Heart left ventricle (tissue), 13 donors: ENCODE measurements at regions not wholly inside any gene's neighbourhood (a gene's known extent, or its start where the extent isn't known, plus 50 kb on each side); places are given as distances from the start of the nearest gene placed in this dataset.

Experiments used
- POLR2A ChIP-seq, 2 donors: fragments of 450-650 bp; IDR thresholded peaks; one replicate each; pipeline ENCODE4 v1.6.1; 2017; ENCODE audit warnings: antibody characterized with exemption in 2 of 2, mild to moderate bottlenecking in 2 of 2, moderate library complexity in 2 of 2
- TF ChIP-seq, protein P1 (sequence below), 12 donors: fragments of 200-600 bp; sonication (generic) in 4 of 12; IDR thresholded peaks; one replicate each; pipeline versions ENCODE4 v1.5.0 to v1.8.0; 2018 to 2022; ENCODE audit warnings: antibody characterized with exemption in 12 of 12, mild to moderate bottlenecking in 5 of 12
- donor health status: ischemic (EF 13 %, LVEDD 7.1; RV severe dilation, severe dysfunction).
- donor health status: DM: no; HTN: yes; CAD: no.
- donor health status: DM: no; HTN: no; CAD: no.
- donor health status: ischemic (EF 25% LVEDD 6.9; RV normal size, moderate dysfunction).
- donor health status: ischemic (EF 25% LVEDD 5.7; RV mildly dilated, moderate dysfunction).
- donor health status: ischemic (EF 35%, LVEDD 5.7; RV mildly dilated, moderate dysfunction).
- donor health status: nonischemic (EF 11% LVEDD 7.7; RV severe dilation, severe dysfunction).
- donor health status: DM: yes; HTN: yes; CAD: no.
- donor health status: PGD.
- donor health status: ischemic (EF 29% LVEDD 5.4; RV normal size, mild dysfunction).
- donor health status: nonischemic (EF 23%, LVEDD 6.1; RV moderate dilation, normal function).

DNA sequence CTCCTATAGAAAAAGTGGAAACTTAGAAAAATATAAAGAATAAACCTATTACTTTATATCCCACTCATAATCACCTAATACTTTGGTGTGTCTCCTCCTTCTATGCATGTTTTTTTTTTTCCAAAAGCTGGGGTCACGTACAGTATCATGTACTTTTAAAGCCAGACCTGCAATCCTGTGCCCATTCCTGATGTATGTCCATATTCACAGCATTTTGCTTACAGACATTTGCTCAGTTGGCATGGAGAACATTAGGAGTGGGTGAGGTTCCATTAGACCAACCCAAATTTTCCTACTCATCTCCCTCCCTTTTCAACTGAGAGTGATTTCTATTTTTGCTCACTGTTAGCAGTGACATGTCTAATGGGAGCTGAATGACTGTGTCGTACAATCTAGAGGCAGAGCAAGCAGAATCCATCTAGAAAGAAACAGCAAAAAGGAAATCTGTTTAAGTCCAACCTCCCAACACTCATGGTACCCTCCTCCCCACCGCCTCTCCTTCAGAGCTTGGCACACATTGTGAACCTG lies 195.6 kb upstream of the KLF3 start:
- TF ChIP-seq, protein P1, sequence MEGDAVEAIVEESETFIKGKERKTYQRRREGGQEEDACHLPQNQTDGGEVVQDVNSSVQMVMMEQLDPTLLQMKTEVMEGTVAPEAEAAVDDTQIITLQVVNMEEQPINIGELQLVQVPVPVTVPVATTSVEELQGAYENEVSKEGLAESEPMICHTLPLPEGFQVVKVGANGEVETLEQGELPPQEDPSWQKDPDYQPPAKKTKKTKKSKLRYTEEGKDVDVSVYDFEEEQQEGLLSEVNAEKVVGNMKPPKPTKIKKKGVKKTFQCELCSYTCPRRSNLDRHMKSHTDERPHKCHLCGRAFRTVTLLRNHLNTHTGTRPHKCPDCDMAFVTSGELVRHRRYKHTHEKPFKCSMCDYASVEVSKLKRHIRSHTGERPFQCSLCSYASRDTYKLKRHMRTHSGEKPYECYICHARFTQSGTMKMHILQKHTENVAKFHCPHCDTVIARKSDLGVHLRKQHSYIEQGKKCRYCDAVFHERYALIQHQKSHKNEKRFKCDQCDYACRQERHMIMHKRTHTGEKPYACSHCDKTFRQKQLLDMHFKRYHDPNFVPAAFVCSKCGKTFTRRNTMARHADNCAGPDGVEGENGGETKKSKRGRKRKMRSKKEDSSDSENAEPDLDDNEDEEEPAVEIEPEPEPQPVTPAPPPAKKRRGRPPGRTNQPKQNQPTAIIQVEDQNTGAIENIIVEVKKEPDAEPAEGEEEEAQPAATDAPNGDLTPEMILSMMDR (IDR thresholded peaks at IDR 0.05), result no peak
- no peak for TF ChIP-seq POLR2A (IDR thresholded peaks at IDR 0.05)
